ENCODE measurements at regions not wholly inside any gene's neighbourhood (a gene's known extent, or its start where the extent isn't known, plus 50 kb on each side); places are given as distances from the start of the nearest gene placed in this dataset.

DNA sequence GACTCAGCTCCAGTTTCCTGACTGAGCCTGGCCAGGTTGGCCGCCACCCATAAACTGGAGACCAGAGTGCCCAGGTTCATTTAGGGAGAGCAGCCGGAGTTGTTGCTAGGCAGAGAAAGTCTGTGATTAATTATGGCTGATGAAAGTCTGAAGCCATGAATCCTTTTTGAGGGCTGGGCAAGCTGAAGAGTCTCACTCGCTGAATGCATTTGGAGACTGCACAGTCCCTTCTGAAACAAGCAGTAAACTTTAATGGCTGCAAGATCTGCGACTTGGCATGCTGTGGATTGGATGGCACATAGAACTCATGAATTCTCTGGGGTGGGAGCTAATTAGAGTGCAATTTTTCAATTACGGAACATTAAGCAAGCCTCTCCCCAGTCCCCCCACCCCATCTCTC lies 282.1 kb downstream of the RPLP1 start:
- Histone ChIP-seq H3K4me1 (replicated peaks; ENCODE audit: insufficient read depth) (peaks cover 19% of the 10 kb centered on the region), H3K9me2 (ENCODE audit: insufficient read depth) (no peaks in the 10 kb centered on the region), H3K4me2 (no peak overlapping the region), H4K20me1 (ENCODE audit: insufficient read depth) (no peaks in the 10 kb centered on the region), H3K27me3 (ENCODE audit: insufficient read depth, low read depth) (no peaks in the 10 kb centered on the region), H2AFZ (no peak overlapping the region), H3K27ac (no peak overlapping the region), H3K79me2 (ENCODE audit: low read depth) (no peaks in the 10 kb centered on the region), H3K36me3 (ENCODE audit: low read depth) (no peaks in the 10 kb centered on the region), H3K4me3 (no peak overlapping the region), H3F3A (ENCODE audit: insufficient read depth, low read depth) (peaks cover 16% of the 10 kb centered on the region; the same call in 1 of the 2 replicates), H3K9me3 (ENCODE audit: insufficient read depth, low read depth) (no peaks in the 10 kb centered on the region)
- intact Hi-C loops (cut with micrococcal nuclease; ENCODE audit: unreplicated experiment): loop anchor here (5.0 kb wide), 1 partner anchor 358 kb away; no protein-coding TSS in a partner anchor
- no peak for DNase-seq
- no peak for TF ChIP-seq EZH2 (IDR thresholded peaks at IDR 0.05; ENCODE audit: low read depth)
- TF ChIP-seq, protein P1, sequence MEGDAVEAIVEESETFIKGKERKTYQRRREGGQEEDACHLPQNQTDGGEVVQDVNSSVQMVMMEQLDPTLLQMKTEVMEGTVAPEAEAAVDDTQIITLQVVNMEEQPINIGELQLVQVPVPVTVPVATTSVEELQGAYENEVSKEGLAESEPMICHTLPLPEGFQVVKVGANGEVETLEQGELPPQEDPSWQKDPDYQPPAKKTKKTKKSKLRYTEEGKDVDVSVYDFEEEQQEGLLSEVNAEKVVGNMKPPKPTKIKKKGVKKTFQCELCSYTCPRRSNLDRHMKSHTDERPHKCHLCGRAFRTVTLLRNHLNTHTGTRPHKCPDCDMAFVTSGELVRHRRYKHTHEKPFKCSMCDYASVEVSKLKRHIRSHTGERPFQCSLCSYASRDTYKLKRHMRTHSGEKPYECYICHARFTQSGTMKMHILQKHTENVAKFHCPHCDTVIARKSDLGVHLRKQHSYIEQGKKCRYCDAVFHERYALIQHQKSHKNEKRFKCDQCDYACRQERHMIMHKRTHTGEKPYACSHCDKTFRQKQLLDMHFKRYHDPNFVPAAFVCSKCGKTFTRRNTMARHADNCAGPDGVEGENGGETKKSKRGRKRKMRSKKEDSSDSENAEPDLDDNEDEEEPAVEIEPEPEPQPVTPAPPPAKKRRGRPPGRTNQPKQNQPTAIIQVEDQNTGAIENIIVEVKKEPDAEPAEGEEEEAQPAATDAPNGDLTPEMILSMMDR (conservative IDR thresholded peaks at IDR 0.05): no peak
- ChIA-PET CTCF (interaction anchor here (0.8 kb wide), 1 partner anchor 18 kb away, joined by 5 read pairs; no protein-coding TSS in a partner anchor), POLR2A (ENCODE audit: unreplicated experiment) (no interaction called here)
- no TSS peak for BruUV-seq (replicated peaks)

DNA sequence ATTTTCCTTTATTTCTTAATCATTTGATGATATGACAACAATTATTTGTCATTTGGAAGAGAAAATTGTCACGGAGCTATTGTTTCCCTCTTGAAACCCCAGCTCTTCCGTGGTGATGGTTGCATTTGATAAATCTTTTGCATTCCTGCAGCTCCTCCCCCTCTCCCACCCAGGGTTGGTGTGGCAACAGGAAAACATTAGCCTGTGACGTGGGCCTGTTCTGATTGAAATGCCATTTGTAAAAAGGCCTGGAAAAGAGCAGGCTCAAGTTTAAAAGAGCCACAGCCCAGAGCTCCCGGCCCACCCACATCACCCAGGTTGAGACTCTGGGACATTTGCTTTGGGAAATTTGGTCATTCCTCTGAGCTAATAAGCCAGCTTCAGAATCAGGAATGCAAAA lies 282.5 kb downstream of the RPLP1 start:
- Histone ChIP-seq H3K9me2 (ENCODE audit: insufficient read depth) (no peaks in the 10 kb centered on the region), H3K27me3 (ENCODE audit: insufficient read depth, low read depth) (no peaks in the 10 kb centered on the region), H3K79me2 (ENCODE audit: low read depth) (no peaks in the 10 kb centered on the region), H2AFZ (no peak overlapping the region), H3K36me3 (ENCODE audit: low read depth) (no peaks in the 10 kb centered on the region), H4K20me1 (ENCODE audit: insufficient read depth) (no peaks in the 10 kb centered on the region), H3K4me3 (no peak overlapping the region), H3K4me1 (replicated peaks; ENCODE audit: insufficient read depth) (peaks cover 15% of the 10 kb centered on the region), H3K9me3 (ENCODE audit: insufficient read depth, low read depth) (no peaks in the 10 kb centered on the region), H3F3A (ENCODE audit: insufficient read depth, low read depth) (peaks cover 15% of the 10 kb centered on the region; the same call in 1 of the 2 replicates), H3K4me2 (no peak overlapping the region), H3K27ac (no peak overlapping the region)
- intact Hi-C loops (cut with micrococcal nuclease; ENCODE audit: unreplicated experiment): no loop called here
- BruUV-seq (replicated peaks): no TSS peak
- ChIA-PET POLR2A (ENCODE audit: unreplicated experiment) (no interaction called here), CTCF (no interaction called here)
- DNase-seq: no peak
- no peak for TF ChIP-seq EZH2 (IDR thresholded peaks at IDR 0.05; ENCODE audit: low read depth)
- TF ChIP-seq, protein P1 (conservative IDR thresholded peaks at IDR 0.05): no peak

DNA sequence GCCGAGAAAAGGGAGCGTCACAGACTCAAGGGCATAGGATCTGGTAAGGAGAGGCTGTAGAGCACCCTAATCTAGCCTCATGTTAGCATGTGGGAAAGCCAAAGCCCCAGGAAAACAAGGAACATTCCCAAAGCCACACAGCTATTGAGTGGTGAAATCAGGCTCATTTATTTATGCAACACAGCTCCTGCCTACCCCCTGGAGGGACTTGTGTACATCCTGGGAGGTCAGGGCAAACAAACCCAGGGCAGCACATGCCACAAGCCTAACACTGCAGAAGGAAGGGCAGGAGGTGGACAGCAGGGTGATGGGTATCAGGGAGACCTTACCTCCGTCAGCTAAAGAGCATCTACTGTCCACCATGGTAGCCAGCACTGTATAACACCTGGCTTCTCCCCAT lies 283.5 kb downstream of the RPLP1 start:
- Histone ChIP-seq H3K9me3 (ENCODE audit: insufficient read depth, low read depth) (no peaks in the 10 kb centered on the region), H3K27ac (no peak overlapping the region), H3K79me2 (ENCODE audit: low read depth) (no peaks in the 10 kb centered on the region), H3K4me2 (no peak overlapping the region), H3K9me2 (ENCODE audit: insufficient read depth) (no peaks in the 10 kb centered on the region), H4K20me1 (ENCODE audit: insufficient read depth) (no peaks in the 10 kb centered on the region), H2AFZ (no peak overlapping the region), H3K36me3 (ENCODE audit: low read depth) (no peaks in the 10 kb centered on the region), H3K4me3 (no peak overlapping the region), H3F3A (ENCODE audit: insufficient read depth, low read depth) (peaks cover 6% of the 10 kb centered on the region; the same call in 1 of the 2 replicates), H3K27me3 (ENCODE audit: insufficient read depth, low read depth) (no peaks in the 10 kb centered on the region), H3K4me1 (replicated peaks; ENCODE audit: insufficient read depth) (peaks cover 5% of the 10 kb centered on the region)
- no TSS peak for BruUV-seq (replicated peaks)
- ChIA-PET POLR2A (ENCODE audit: unreplicated experiment) (interaction anchor here (0.5 kb wide), 1 partner anchor 25 kb away, joined by 9 read pairs; no protein-coding TSS in a partner anchor), CTCF (no interaction called here)
- no peak for TF ChIP-seq EZH2 (IDR thresholded peaks at IDR 0.05; ENCODE audit: low read depth)
- TF ChIP-seq, protein P1 (conservative IDR thresholded peaks at IDR 0.05): no peak
- intact Hi-C loops (cut with micrococcal nuclease; ENCODE audit: unreplicated experiment): no loop called here
- DNase-seq: no peak

Data from PC-9 (cell line).